Natural killer cell treated with Interleukin-12 subunit alpha and Interleukin-12 subunit beta and Interleukin-15 and Interleukin-18, amount 100 ng/mL, for 72 hours (primary cell): ENCODE measurements at regions not wholly inside any gene's neighbourhood (a gene's known extent, or its start where the extent isn't known, plus 50 kb on each side); places are given as distances from the start of the nearest gene placed in this dataset.

Experiments used
- ATAC-seq, 2 donors: fragments of 150-1000 bp; cut with Tn5 transposase in 1 of 2; sonication (Bioruptor Pico), chemical (Tn5 transposase) in 1 of 2; 2 replicates each; pipeline ENCODE4 v1.10.0; 2021
- DNase-seq: peaks from one replicate; pipeline ENCODE4 v3.0.0; 2022; ENCODE audit warnings: low spot score
- H3K27ac Mint-ChIP-seq, 2 donors: 1 replicate in 1 of 2; 2 replicates in 1 of 2; pipeline ENCODE4 v1.8.0; 2022; ENCODE audit warnings: mixed read lengths in 2 of 2, mild to moderate bottlenecking in 1 of 2, moderate library complexity in 1 of 2
- H3K27me3 Mint-ChIP-seq, 2 donors: 1 replicate in 1 of 2; 2 replicates in 1 of 2; pipeline ENCODE4 v1.8.0; 2022; ENCODE audit warnings: mixed read lengths in 2 of 2
- H3K36me3 Mint-ChIP-seq: one replicate; pipeline ENCODE4 v1.8.0; 2022; ENCODE audit warnings: mixed read lengths
- H3K4me1 Mint-ChIP-seq, 2 donors: 1 replicate in 1 of 2; 2 replicates in 1 of 2; pipeline ENCODE4 v1.8.0; 2022; ENCODE audit warnings: low read depth in 2 of 2, mixed read lengths in 2 of 2, mild to moderate bottlenecking in 1 of 2
- H3K4me3 Mint-ChIP-seq: one replicate; pipeline ENCODE4 v1.8.0; 2022; ENCODE audit warnings: mixed read lengths
- H3K9me3 Mint-ChIP-seq: 2 replicates; pipeline ENCODE4 v1.8.0; 2022; ENCODE audit warnings: mixed read lengths

DNA sequence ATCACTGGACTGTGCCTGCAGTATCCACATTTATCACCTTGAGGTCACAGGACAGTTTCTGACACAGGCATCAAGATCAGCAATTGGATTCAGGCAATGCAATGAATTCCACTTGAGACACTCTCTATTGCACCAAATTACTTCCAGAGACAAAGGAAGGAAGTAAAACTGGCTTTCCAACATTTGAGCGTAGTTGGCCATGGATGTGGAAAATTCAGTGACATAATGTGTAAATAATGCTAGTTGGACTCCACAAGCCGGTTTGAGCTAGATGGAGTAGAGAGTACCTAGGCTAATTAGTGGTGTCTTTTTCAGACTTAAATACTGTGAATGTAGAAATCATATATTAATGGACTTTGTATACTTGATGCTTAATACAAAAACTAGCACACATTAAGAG lies 168.3 kb upstream of the SYT1 start:
- Mint-ChIP-seq H3K27ac (no peak overlapping the region), H3K4me1 (no peaks in the 10 kb centered on the region), H3K9me3 (peaks cover 15% of the 10 kb centered on the region), H3K36me3 (peaks cover 6% of the 10 kb centered on the region), H3K27me3 (no peaks in the 10 kb centered on the region), H3K4me3 (no peak overlapping the region)
- ATAC-seq, result no peak
- no peak for DNase-seq

DNA sequence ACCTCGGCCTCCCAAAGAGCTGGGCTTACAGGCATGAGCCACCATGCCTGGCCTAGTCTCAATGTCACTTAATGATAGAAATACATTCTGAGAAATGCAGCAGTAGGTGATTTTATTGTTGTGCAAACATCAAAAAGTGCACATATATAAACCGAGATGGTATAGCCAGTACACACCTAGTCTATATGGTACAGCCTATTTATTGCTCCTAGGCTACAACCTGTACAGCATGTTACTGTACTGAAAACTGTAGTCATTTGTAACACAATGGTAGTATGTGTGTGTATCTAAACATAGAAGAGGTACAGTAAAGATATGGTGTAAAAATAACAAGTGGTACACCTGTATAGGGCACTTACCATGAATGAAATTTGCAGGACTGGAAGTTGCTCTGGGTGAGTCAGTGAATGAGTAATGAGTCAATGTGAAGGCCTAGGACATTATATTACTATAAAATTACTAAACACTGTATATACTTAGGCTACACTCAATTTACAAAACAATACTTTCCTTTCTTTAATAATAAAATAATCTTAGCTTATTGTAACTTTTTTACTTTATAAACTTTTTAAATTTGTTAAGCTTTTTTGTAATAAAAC lies 166.7 kb upstream of the SYT1 start:
- peaks cover 6% of the 10 kb centered on the region for H3K36me3 Mint-ChIP-seq
- H3K27ac Mint-ChIP-seq, result no peak overlapping the region
- H3K9me3 Mint-ChIP-seq, result peaks cover 15% of the 10 kb centered on the region
- DNase-seq (no peak), ATAC-seq (no peak)
- H3K27me3 Mint-ChIP-seq, result no peaks in the 10 kb centered on the region
- no peaks in the 10 kb centered on the region for H3K4me1 Mint-ChIP-seq
- H3K4me3 Mint-ChIP-seq, result no peak overlapping the region

DNA sequence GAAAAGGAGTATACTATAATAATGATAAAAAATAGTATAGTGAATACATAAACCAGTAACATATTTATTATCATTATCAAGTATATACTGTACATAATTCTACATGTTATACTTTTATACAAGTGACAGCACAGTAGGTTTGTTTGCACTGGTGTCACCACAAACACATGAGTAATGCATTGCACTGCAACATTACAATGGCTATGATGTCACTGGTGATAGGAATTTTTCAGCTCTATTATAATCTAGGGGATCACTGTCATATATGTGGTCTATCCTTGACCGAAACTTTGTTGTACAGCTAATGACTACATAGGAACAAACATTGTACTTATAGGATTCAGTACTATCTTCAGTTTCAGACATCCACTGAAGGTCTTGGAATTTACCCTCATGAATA lies 165.8 kb upstream of the SYT1 start:
- Mint-ChIP-seq H3K27me3 (no peaks in the 10 kb centered on the region), H3K27ac (no peak overlapping the region), H3K9me3 (peaks cover 15% of the 10 kb centered on the region), H3K4me1 (no peaks in the 10 kb centered on the region), H3K4me3 (no peak overlapping the region), H3K36me3 (peaks cover 6% of the 10 kb centered on the region)
- DNase-seq, result no peak
- no peak for ATAC-seq

DNA sequence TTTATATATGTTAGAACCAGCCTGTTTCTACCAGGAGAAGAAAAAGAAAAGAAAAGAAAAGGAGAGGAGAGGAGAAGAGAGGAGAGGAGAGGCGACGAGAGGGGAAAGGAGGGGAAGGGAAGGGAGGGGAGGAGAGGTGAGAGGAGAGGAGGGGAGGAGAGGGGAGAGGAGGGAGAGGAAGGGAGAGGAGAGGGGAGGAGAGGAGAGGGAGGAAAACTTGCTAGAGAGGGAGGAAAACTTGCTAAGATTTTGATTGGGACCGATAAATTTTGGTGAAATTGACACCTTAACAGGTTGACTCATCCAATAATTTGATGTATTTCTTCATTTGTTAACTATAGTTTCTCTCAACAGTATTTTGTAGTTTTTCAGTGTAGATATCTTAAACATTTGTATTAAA lies 164.0 kb upstream of the SYT1 start:
- Mint-ChIP-seq H3K4me1 (no peaks in the 10 kb centered on the region), H3K27ac (no peak overlapping the region)

DNA sequence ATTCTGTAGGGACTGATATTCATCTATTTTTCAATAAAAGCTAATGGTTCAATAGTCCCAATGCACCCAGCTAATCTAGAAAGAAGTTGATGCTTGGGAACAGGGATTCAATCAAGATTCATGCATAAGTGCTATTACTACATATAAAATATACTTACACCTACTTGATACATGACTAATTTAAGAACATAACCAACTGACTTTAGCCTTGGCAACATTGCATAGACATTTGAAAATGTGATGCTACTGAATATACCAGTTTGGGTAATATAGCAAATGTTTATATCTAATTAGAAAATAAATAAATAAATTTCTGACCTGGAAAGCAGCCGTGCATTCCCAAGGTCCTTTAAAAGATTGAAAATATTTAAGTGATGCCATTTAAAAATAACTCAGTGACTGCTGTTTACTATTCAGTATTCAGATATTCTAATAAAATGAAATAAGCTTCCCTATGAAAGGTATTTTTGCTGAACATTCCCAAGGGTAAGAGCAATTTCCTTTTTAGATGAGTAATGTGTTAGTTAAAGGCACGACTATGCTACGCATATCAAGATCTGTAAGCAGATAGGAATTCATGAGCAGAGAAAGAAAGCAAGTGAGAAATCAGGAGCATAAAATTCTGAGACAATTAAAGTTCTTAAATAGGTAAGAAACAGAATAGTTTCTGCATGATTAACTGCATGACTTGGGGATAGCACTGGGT lies 160.6 kb upstream of the SYT1 start:
- no peaks in the 10 kb centered on the region for H3K27me3 Mint-ChIP-seq
- H3K4me3 Mint-ChIP-seq, result no peak overlapping the region
- H3K4me1 Mint-ChIP-seq, result no peaks in the 10 kb centered on the region
- DNase-seq (no peak), ATAC-seq (no peak)
- H3K27ac Mint-ChIP-seq, result no peak overlapping the region
- H3K36me3 Mint-ChIP-seq, result no peaks in the 10 kb centered on the region
- peaks cover 3% of the 10 kb centered on the region for H3K9me3 Mint-ChIP-seq

More for the DNA sequence above, 164.0 kb upstream of the SYT1 start:
- peaks cover 1% of the 10 kb centered on the region for H3K36me3 Mint-ChIP-seq
- no peak overlapping the region for H3K4me3 Mint-ChIP-seq
- ATAC-seq, result no peak
- DNase-seq, result no peak
- no peaks in the 10 kb centered on the region for H3K27me3 Mint-ChIP-seq
- H3K9me3 Mint-ChIP-seq, result peaks cover 9% of the 10 kb centered on the region

DNA sequence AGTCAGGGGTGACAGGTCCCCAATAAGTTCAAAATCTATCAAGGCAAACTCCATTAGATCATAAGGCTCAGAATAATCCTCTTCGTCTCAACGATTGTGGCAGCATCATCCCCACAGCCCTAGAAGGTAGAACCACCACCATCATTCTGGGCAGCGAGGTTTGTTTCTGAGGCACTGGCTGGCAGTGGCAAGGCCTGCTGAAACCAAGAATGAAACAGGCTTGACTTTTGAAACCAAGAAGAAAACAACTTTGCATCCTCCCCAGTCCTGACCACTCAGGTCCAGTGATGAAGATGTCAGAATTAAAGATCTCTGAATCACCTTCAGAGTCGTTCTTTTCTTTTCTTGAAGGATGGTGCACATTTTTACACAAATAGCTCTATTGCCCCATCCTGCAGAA lies 152.6 kb upstream of the SYT1 start:
- no peaks in the 10 kb centered on the region for H3K36me3 Mint-ChIP-seq
- no peaks in the 10 kb centered on the region for H3K27me3 Mint-ChIP-seq
- no peak overlapping the region for H3K4me3 Mint-ChIP-seq
- DNase-seq (no peak), ATAC-seq (no peak)
- no peak overlapping the region for H3K27ac Mint-ChIP-seq
- H3K4me1 Mint-ChIP-seq, result no peaks in the 10 kb centered on the region
- H3K9me3 Mint-ChIP-seq, result peaks cover 10% of the 10 kb centered on the region

DNA sequence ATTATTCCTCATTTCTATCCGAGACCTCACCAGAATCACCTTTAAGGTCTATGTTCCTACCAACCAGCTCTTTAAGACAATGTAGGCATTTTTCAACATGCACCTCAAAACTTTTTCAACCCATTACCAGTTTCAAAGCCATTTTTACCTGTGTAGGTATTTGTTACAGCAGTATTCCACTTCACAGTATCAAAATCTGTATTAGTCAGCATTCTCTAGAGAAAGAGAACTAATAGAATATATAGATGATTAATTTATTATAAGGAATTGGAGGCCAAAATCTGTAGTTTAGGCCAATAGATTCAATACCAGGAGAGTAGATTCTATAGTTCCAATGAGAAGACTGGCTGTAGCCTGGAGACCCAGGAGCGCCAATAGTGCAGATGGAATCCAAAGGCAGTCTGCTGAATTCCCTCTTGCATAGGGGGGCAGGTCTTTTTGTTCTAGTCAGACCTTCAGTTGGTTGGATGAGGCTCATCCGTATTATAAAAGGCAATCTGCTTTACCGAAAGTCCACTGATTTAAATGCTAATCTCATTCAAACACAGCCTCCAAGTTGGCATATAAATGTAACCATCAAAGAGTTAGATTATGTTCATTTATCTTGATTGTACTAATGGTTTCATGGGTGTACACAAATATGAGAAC lies 151.6 kb upstream of the SYT1 start:
- H3K9me3 Mint-ChIP-seq, result peaks cover 10% of the 10 kb centered on the region
- ATAC-seq, result no peak
- no peak overlapping the region for H3K4me3 Mint-ChIP-seq
- no peaks in the 10 kb centered on the region for H3K36me3 Mint-ChIP-seq
- no peak for DNase-seq
- no peaks in the 10 kb centered on the region for H3K27me3 Mint-ChIP-seq
- no peak overlapping the region for H3K27ac Mint-ChIP-seq
- H3K4me1 Mint-ChIP-seq, result no peaks in the 10 kb centered on the region

DNA sequence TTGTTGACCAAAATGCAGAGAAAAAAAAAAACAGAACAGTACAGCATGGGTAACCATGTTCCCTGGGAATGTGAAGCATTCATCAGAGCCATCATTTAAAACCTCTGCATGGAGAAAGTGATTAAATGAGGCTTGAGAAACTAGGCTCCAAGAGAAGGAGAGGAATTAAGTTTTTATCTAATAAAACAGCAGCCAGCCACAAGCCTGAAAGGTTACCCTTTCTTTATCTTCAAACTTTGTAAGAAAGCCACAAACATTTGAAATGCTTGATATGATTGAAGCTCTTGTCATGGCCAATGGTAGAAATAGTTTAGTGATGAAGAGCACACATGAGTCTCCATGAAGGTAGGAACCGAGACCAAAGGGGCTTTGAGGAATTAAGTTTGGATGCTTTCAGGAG lies 144.9 kb upstream of the SYT1 start:
- Mint-ChIP-seq H3K27ac (no peak overlapping the region), H3K36me3 (no peaks in the 10 kb centered on the region), H3K4me3 (no peak overlapping the region), H3K27me3 (no peaks in the 10 kb centered on the region), H3K9me3 (peaks cover 5% of the 10 kb centered on the region), H3K4me1 (no peaks in the 10 kb centered on the region)
- DNase-seq (no peak), ATAC-seq (no peak)

DNA sequence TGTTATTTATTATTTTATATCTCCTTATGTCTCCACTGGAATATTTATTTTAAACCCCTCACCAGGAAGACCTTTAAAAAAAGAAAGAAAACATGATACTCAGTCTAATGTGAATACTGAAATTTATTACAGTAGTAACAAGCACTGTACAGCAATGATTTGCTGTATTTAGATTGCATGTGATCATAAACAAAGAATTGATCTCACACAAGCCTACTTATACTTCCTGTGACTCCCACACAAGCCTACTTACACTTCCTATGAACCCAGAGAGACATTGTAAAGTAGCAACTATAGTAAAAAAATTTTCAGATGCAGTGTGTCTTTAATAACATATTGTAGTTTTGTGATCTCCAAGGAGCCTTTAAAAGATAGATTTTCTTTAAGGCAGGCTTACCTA lies 142.7 kb upstream of the SYT1 start:
- ATAC-seq (no peak), DNase-seq (no peak)
- Mint-ChIP-seq H3K9me3 (peaks cover 5% of the 10 kb centered on the region), H3K27me3 (no peaks in the 10 kb centered on the region), H3K27ac (no peak overlapping the region), H3K4me3 (no peak overlapping the region), H3K36me3 (no peaks in the 10 kb centered on the region), H3K4me1 (no peaks in the 10 kb centered on the region)

DNA sequence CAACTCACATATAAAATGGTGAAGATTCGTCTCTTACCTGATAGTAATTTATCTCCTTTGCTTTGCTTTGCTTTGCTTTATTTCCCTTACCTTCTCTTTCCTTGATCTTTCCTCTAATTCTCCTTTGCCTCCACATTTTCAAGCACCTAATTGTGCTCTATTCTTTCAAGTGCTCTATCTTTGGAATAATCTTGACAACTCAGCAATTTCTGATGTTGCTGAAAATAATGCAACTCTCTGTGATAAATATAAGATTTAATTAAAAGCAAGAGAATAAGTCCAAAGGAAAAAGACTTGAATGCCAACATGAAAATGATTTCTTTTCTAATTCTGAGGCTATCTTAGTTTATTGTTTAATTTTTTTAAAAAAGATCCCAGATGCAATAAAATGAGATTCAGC lies 139.5 kb upstream of the SYT1 start:
- no peaks in the 10 kb centered on the region for H3K27me3 Mint-ChIP-seq
- ATAC-seq, result no peak
- H3K4me1 Mint-ChIP-seq, result no peaks in the 10 kb centered on the region
- no peak overlapping the region for H3K4me3 Mint-ChIP-seq
- no peak for DNase-seq
- H3K9me3 Mint-ChIP-seq, result peaks cover 4% of the 10 kb centered on the region
- no peak overlapping the region for H3K27ac Mint-ChIP-seq
- H3K36me3 Mint-ChIP-seq, result no peaks in the 10 kb centered on the region

DNA sequence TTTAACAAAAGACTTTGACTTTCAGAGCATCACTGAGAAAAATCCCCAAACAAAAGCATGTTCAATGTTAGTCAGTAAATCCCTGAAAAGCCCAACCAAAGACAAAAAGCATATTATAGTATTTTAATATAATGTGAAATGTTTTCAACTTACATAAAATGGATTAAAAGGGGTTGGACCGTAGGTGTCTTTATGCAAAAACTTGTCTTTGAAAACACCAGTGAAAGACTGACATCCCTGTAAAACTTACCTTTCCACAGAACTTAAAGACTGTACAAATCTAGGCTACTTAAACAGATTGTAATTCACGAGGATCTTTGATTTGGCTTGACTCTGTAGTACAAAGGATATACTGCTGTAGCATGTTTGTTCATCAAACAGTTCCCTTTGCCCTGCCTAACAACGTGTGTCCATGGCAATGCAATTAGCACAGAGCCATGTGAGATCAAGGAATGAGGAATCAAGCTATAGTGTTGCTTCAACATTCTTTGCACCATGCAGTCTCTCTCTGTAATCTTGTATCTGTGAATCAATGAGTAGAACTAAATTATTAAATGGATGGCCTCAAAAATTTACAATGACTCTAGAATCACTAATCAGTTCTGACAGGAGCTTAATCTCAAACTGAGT lies 138.5 kb upstream of the SYT1 start:
- H3K27me3 Mint-ChIP-seq, result no peaks in the 10 kb centered on the region
- peaks cover 4% of the 10 kb centered on the region for H3K9me3 Mint-ChIP-seq
- H3K4me1 Mint-ChIP-seq, result no peaks in the 10 kb centered on the region
- H3K4me3 Mint-ChIP-seq, result no peak overlapping the region
- no peak overlapping the region for H3K27ac Mint-ChIP-seq
- DNase-seq (no peak), ATAC-seq (no peak)
- no peaks in the 10 kb centered on the region for H3K36me3 Mint-ChIP-seq

DNA sequence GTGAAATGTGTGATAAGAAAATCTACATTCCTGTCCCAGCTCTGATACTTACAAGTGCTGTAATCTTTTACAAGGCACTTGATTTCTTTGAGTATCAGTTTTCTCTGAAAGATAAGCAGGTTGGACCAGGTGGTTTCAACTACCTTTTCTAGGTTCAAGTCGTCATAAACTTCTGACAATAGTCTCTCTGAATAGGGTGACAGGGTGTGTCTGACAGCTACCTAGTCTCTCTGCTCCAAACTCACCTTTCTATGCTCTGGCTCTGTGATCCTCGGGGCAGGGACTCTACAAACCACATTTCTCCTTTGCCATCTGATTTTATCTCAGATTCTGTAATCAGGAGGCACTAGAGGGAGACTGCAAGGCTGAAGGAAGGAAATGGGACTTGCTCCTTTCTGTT lies 137.7 kb upstream of the SYT1 start:
- ATAC-seq, result no peak
- Mint-ChIP-seq H3K4me3 (no peak overlapping the region), H3K9me3 (peaks cover 6% of the 10 kb centered on the region), H3K36me3 (no peaks in the 10 kb centered on the region), H3K27ac (no peak overlapping the region), H3K4me1 (no peaks in the 10 kb centered on the region), H3K27me3 (no peaks in the 10 kb centered on the region)
- DNase-seq, result no peak

DNA sequence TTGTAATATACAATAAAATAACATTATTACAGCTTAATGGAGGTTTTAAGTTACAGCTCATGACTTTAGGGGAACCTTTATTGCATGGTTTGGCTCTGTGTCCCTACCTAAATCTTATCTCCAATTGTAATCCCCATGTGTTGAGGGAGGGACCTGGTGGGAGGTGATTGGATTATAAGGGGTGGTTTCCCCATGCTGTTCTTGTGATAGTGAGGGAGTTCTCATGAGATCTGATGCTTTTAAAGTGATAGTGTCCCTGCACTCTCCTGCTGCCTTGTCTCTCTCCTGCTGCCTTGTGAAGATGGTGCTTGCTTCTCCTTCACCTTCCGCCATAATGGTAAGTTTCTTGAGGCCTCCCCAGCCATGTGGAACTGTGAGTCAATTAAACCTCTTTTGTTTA lies 132.1 kb upstream of the SYT1 start:
- Mint-ChIP-seq H3K27me3 (no peaks in the 10 kb centered on the region), H3K36me3 (no peaks in the 10 kb centered on the region), H3K4me3 (no peak overlapping the region), H3K27ac (no peak overlapping the region), H3K4me1 (no peaks in the 10 kb centered on the region), H3K9me3 (peaks cover 12% of the 10 kb centered on the region)
- no peak for DNase-seq
- no peak for ATAC-seq

DNA sequence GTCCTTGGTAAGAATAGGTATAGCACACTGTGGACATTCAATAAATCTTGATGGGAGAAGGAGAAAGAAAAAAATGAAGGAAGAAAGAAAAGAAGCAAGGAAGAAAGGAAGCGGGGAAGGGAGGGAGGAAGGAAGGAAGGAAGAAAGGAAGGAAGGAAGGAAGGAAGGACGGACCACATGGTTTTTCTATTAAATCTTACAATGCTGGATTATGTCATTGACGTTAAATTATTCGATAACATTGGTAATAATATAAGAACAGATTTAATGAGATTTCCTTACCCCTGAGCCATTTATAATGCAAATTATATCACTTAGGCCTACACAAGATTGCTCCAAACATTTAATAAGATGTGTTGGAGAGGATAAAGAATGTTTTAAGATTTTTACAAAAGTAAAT lies 124.9 kb upstream of the SYT1 start:
- no peaks in the 10 kb centered on the region for H3K27me3 Mint-ChIP-seq
- DNase-seq (no peak), ATAC-seq (no peak)
- no peaks in the 10 kb centered on the region for H3K4me1 Mint-ChIP-seq
- no peak overlapping the region for H3K27ac Mint-ChIP-seq
- peaks cover 13% of the 10 kb centered on the region for H3K9me3 Mint-ChIP-seq
- H3K4me3 Mint-ChIP-seq, result no peak overlapping the region
- H3K36me3 Mint-ChIP-seq, result no peaks in the 10 kb centered on the region
